K562 (cell line): ENCODE measurements at regions not wholly inside any gene's neighbourhood (a gene's known extent, or its start where the extent isn't known, plus 50 kb on each side); places are given as distances from the start of the nearest gene placed in this dataset.

ENCODE experiments used
- ATAC-seq: fragments of 200-7000 bp; cut with Tn5 transposase; 3 replicates; pipeline ENCODE4 v1.9.1; 2020; ENCODE audit warnings: moderate library complexity
- BruUV-seq: library from RNA; stranded (reverse); fragments of 400-500 nt; replicated peaks from 2 replicates; lab custom pipeline; 2021; lab: Mats Ljungman, UMichigan
- CTCF ChIA-PET: fragments of 300-600 bp; formaldehyde crosslinking; extraction: SDS; loops from one replicate; lab custom pipeline; 2021; ENCODE audit warnings: low intra/inter-chr PET ratio; lab: Yijun Ruan, JAX
- POLR2A ChIA-PET: fragments of 300-600, 350-650 bp; sonication (Branson Sonifier 250); formaldehyde crosslinking; extraction: SDS; loops from one replicate; lab custom pipeline; 2021; ENCODE audit warnings: antibody characterized with exemption, inconsistent platforms; lab: Yijun Ruan, JAX
- DNase-seq, 4 experiments: peaks; one replicate each; pipeline versions ENCODE4 v3.0.0 to v3.0.0-alpha.2; 2011 to 2018; ENCODE audit warnings: low spot score in 3 of 4, mixed read lengths in 3 of 4; ENCODE audit errors: extremely low read depth in 1 of 4
- FAIRE-seq: peaks from 2 replicates; lab custom pipeline; 2011; peaks lifted over from hg19 to GRCh38; lab: Jason Lieb, UNC
- H2AFZ ChIP-seq: 2 replicates; pipeline ENCODE4 v1.6.0; 2011; ENCODE audit warnings: low read depth, low read length, control low read depth, inconsistent platforms
- H3K27ac ChIP-seq: fragments of 200-600 bp; 3 replicates; pipeline ENCODE4 v1.8.0; 2011; ENCODE audit warnings: low read depth, mild to moderate bottlenecking, control low read depth, inconsistent platforms, low read length, moderate library complexity, mixed read lengths; ENCODE audit errors: extremely low read depth
- H3K27me3 ChIP-seq, 2 experiments: fragments of 300-600 bp in 1 of 2; 2 replicates in 1 of 2; 3 replicates in 1 of 2; pipeline versions ENCODE4 v1.6.0 to v1.8.0; 2011; ENCODE audit warnings: inconsistent platforms in 2 of 2, low read length in 2 of 2, mild to moderate bottlenecking in 1 of 2, mixed read lengths in 1 of 2, moderate library complexity in 1 of 2; ENCODE audit not compliant: control insufficient read depth in 2 of 2, insufficient read depth in 2 of 2
- H3K36me3 ChIP-seq: fragments of 300-600 bp; 3 replicates; pipeline ENCODE4 v1.8.0; 2011; ENCODE audit warnings: mild to moderate bottlenecking, low read length, inconsistent platforms; ENCODE audit not compliant: control insufficient read depth, insufficient read depth
- H3K4me1 ChIP-seq, 2 experiments: fragments of 200-600 bp in 1 of 2; replicated peaks in 1 of 2; 2 replicates in 1 of 2; 3 replicates in 1 of 2; pipeline versions ENCODE4 v1.5.1 to v1.8.0; 2011; ENCODE audit warnings: inconsistent platforms in 2 of 2, low read length in 2 of 2, mild to moderate bottlenecking in 1 of 2, mixed read lengths in 1 of 2, moderate library complexity in 1 of 2; ENCODE audit not compliant: control insufficient read depth in 2 of 2, insufficient read depth in 2 of 2
- H3K4me2 ChIP-seq: 2 replicates; pipeline ENCODE4 v1.6.1; 2011; ENCODE audit warnings: low read length, control low read depth, inconsistent platforms, mixed read lengths; ENCODE audit not compliant: insufficient read depth
- H3K4me3 ChIP-seq: fragments of 200-600 bp; sonication (generic), shearing (Covaris generic); 2 replicates; pipeline ENCODE4 v1.5.1; 2016; ENCODE audit warnings: control low read depth, inconsistent platforms
- H3K79me2 ChIP-seq: fragments of 200-600 bp; 3 replicates; pipeline ENCODE4 v1.8.0; 2011; ENCODE audit warnings: low read length, inconsistent platforms; ENCODE audit not compliant: control insufficient read depth, insufficient read depth
- H3K9ac ChIP-seq, 2 experiments: 2 replicates each; pipeline versions ENCODE4 v1.6.0 to v1.6.1; 2011; ENCODE audit warnings: low read depth in 2 of 2, low read length in 2 of 2, control low read depth in 1 of 2, inconsistent platforms in 1 of 2, mild to moderate bottlenecking in 1 of 2, mixed read lengths in 1 of 2; ENCODE audit not compliant: insufficient read depth in 1 of 2
- H3K9me1 ChIP-seq: one replicate; pipeline ENCODE4 v1.6.0; 2011; ENCODE audit warnings: inconsistent platforms, mild to moderate bottlenecking, low read length, moderate library complexity; ENCODE audit not compliant: control insufficient read depth, insufficient read depth
- H3K9me3 ChIP-seq: replicated peaks from 2 replicates; pipeline ENCODE4 v1.5.1; 2011; ENCODE audit warnings: low read depth, low read length, inconsistent platforms; ENCODE audit not compliant: control insufficient read depth, insufficient read depth
- H4K20me1 ChIP-seq: replicated peaks from 2 replicates; pipeline ENCODE4 v1.6.1; 2011; ENCODE audit warnings: low read length, inconsistent platforms, mixed read lengths; ENCODE audit not compliant: control insufficient read depth, insufficient read depth
- ATF1 ChIP-seq, 2 experiments: fragments of 450-650 bp in 1 of 2; IDR thresholded peaks; 2 replicates each; pipeline ENCODE4 v1.6.1; 2016; ENCODE audit warnings: missing compliant biosample characterization in 1 of 2, missing genetic modification characterization in 1 of 2
- TEAD4 ChIP-seq, 2 experiments: sonication (generic) in 1 of 2; formaldehyde crosslinking in 1 of 2; IDR thresholded peaks; 2 replicates each; pipeline versions ENCODE4 v1.6.1 to v1.8.0; 2012 to 2022; ENCODE audit warnings: borderline replicate concordance in 1 of 2, inconsistent platforms in 1 of 2, low read length in 1 of 2, mild to moderate bottlenecking in 1 of 2, missing genetic modification reagents in 1 of 2
- WGBS: fragments of 100-300 bp; shearing (Covaris generic); methylation state at CpG from one replicate; pipeline ENCODE4 v1.1.6; 2016; ENCODE audit warnings: low coverage, mixed read lengths; ENCODE audit not compliant: insufficient coverage; ENCODE audit errors: missing lambda C conversion rate; 5-methylcytosine and 5-hydroxymethylcytosine counted together
- in situ Hi-C: fragments of 300-500 bp; cut with MboI; formaldehyde crosslinking; loops from 4 replicates; pipeline ENCODE4 v1.15.0; 2018; ENCODE audit warnings: inconsistent platforms, mixed read lengths
- intact Hi-C: fragments of 100-400 bp; cut with micrococcal nuclease; formaldehyde crosslinking; loops from 2 replicates; pipeline ENCODE4 v1.14.2; 2022
- TF ChIP-seq, protein P1 (sequence below): fragments of 250-450 bp; sonication (Bioruptor Pico); IDR thresholded peaks from 2 replicates; pipeline ENCODE4 v1.8.0; 2021; ENCODE audit warnings: moderate library complexity, mild to moderate bottlenecking, inconsistent platforms

DNA sequence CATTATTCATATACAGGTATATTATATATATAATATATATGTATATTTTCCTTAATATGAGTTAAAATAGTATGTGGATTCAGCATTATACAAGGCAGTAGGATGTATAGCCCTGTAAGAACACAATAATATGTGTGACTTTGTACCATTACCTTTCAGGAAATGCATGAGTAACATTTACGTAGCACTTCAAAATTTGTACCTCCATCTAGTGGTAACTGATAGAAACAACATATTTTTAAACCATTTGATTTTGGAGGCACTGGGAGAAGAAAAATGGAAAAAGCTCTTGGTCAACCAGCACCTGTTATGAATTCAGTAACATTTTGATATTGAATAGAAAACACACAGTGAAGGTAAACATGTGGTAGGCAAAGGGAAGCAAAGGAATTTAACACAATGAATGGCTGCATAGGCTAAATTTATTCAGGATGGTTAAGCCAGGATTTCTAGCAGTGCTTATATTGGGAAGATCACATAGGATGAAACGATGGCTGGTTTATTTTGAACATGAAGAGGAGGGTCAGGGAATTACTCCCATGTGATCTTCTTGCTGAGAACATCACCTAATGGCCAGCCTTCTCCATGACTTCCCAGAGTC is 565.5 kb downstream of the CCDC85A start (continued):
- TF ChIP-seq TEAD4 (IDR thresholded peaks at IDR 0.05; ENCODE audit: low read length) (no peak), TEAD4 (CRISPR knock-in tag; IDR thresholded peaks at IDR 0.05; ENCODE audit: borderline replicate concordance) (no peak)

- DNase-seq (no peak), ATAC-seq (no peak)
- in situ Hi-C loops (no loop called here), intact Hi-C loops (no loop called here)
- WGBS: 0% methylated on average over 1 of the region's 1 CpG
- Histone ChIP-seq H3K27ac (no peak overlapping the region), H3K4me2 (no peak overlapping the region), H4K20me1 (no peaks in the 10 kb centered on the region), H3K36me3 (no peaks in the 10 kb centered on the region), H3K9me3 (no peaks in the 10 kb centered on the region), H2AFZ (no peak overlapping the region), H3K4me3 (no peak overlapping the region), H3K4me1 (no peaks in the 10 kb centered on the region), H3K9ac (no peak overlapping the region)
- no TSS peak for BruUV-seq
- POLR2A ChIA-PET: no interaction called here
- TF ChIP-seq ATF1 (CRISPR knock-in tag; IDR thresholded peaks at IDR 0.05): no peak
- no peak for TF ChIP-seq ATF1 (tag; IDR thresholded peaks at IDR 0.05)
- TF ChIP-seq, protein P1, sequence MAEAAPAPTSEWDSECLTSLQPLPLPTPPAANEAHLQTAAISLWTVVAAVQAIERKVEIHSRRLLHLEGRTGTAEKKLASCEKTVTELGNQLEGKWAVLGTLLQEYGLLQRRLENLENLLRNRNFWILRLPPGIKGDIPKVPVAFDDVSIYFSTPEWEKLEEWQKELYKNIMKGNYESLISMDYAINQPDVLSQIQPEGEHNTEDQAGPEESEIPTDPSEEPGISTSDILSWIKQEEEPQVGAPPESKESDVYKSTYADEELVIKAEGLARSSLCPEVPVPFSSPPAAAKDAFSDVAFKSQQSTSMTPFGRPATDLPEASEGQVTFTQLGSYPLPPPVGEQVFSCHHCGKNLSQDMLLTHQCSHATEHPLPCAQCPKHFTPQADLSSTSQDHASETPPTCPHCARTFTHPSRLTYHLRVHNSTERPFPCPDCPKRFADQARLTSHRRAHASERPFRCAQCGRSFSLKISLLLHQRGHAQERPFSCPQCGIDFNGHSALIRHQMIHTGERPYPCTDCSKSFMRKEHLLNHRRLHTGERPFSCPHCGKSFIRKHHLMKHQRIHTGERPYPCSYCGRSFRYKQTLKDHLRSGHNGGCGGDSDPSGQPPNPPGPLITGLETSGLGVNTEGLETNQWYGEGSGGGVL (CRISPR knock-in tag): no peak
- TF ChIP-seq, all 486 proteins: peak for 0
- no peak for FAIRE-seq
- Histone ChIP-seq H3K79me2 (no peaks in the 10 kb centered on the region), H3K9me1 (no peaks in the 10 kb centered on the region), H3K27me3 (no peaks in the 10 kb centered on the region)
- CTCF ChIA-PET: no interaction called here
These were observed 569.4 kb downstream of the CCDC85A start for GRCh38 chr2:56753182-56753581.
